ENCODE measurements at regions not wholly inside any gene's neighbourhood (a gene's known extent, or its start where the extent isn't known, plus 50 kb on each side); places are given as distances from the start of the nearest gene placed in this dataset.
"Not testable (repeated sequence)": the region's sequence is repeated elsewhere in the genome, so short reads cannot be mapped to it uniquely, and the experiment has no call there.

GRCh38 chr9:106479679-106480078 lies 383.3 kb upstream of the ZNF462 start:
- no peak for TF ChIP-seq CTCF (IDR thresholded peaks at IDR 0.05; ENCODE audit: low read depth, low read length)
- DNase-seq (ENCODE audit: low read depth in 2 of 2) = peak in 1 of 2 donors; percentile 34
- H3K4me3 ChIP-seq (replicated peaks in 1 of 2; ENCODE audit: low read depth in 2 of 2, low read length in 2 of 2) = no peak overlapping the region

GRCh38 chr9:106481013-106481609 lies 381.9 kb upstream of the ZNF462 start:
- DNase-seq (ENCODE audit: low read depth in 2 of 2) = no peak
- TF ChIP-seq CTCF (IDR thresholded peaks at IDR 0.05; ENCODE audit: low read depth, low read length) = no peak
- H3K4me3 ChIP-seq (replicated peaks in 1 of 2; ENCODE audit: low read depth in 2 of 2, low read length in 2 of 2) = no peak overlapping the region

GRCh38 chr9:106482733-106483132 lies 380.2 kb upstream of the ZNF462 start:
- no peak for TF ChIP-seq CTCF (IDR thresholded peaks at IDR 0.05; ENCODE audit: low read depth, low read length)
- H3K4me3 ChIP-seq (replicated peaks in 1 of 2; ENCODE audit: low read depth in 2 of 2, low read length in 2 of 2) = no peak overlapping the region
- peak in 1 of 2 donors; percentile 8 for DNase-seq (ENCODE audit: low read depth in 2 of 2)

- no peak for TF ChIP-seq CTCF (IDR thresholded peaks at IDR 0.05; ENCODE audit: low read depth, low read length)
- no peak for DNase-seq (ENCODE audit: low read depth in 2 of 2)
- no peak overlapping the region for H3K4me3 ChIP-seq (replicated peaks in 1 of 2; ENCODE audit: low read depth in 2 of 2, low read length in 2 of 2)
These were observed 376.3 kb upstream of the ZNF462 start for GRCh38 chr9:106486685-106487084.

- TF ChIP-seq CTCF (IDR thresholded peaks at IDR 0.05; ENCODE audit: low read depth, low read length) = no peak
- H3K4me3 ChIP-seq (replicated peaks in 1 of 2; ENCODE audit: low read depth in 2 of 2, low read length in 2 of 2) = no peak overlapping the region
- no peak for DNase-seq (ENCODE audit: low read depth in 2 of 2)
These were observed 375.7 kb upstream of the ZNF462 start for GRCh38 chr9:106487266-106487665.

GRCh38 chr9:106492126-106492525 lies 370.8 kb upstream of the ZNF462 start:
- not testable (repeated sequence) for DNase-seq (ENCODE audit: low read depth in 2 of 2); H3K4me3 ChIP-seq (replicated peaks in 1 of 2; ENCODE audit: low read depth in 2 of 2, low read length in 2 of 2)

- no peak for TF ChIP-seq CTCF (IDR thresholded peaks at IDR 0.05; ENCODE audit: low read depth, low read length)
- DNase-seq (ENCODE audit: low read depth in 2 of 2) = no peak
- H3K4me3 ChIP-seq (replicated peaks in 1 of 2; ENCODE audit: low read depth in 2 of 2, low read length in 2 of 2) = no peak overlapping the region
These were observed 362.8 kb upstream of the ZNF462 start for GRCh38 chr9:106500171-106500570.

- not testable (repeated sequence) for DNase-seq (ENCODE audit: low read depth in 2 of 2)
These were observed 361.8 kb upstream of the ZNF462 start for GRCh38 chr9:106501210-106501609.

More at GRCh38 chr9:106501210-106501609, 361.8 kb upstream of the ZNF462 start:
- H3K4me3 ChIP-seq (replicated peaks in 1 of 2; ENCODE audit: low read depth in 2 of 2, low read length in 2 of 2) = not testable (repeated sequence)

Measured in cardiac fibroblast (primary cell).